SH-SY5Y (cell line): ENCODE measurements at regions not wholly inside any gene's neighbourhood (a gene's known extent, or its start where the extent isn't known, plus 50 kb on each side); places are given as distances from the start of the nearest gene placed in this dataset.

Experiments used
- GATA2 ChIP-seq: IDR thresholded peaks from 2 replicates; pipeline ENCODE4 v1.6.1; 2011; ENCODE audit warnings: mild to moderate bottlenecking, low read depth, low read length
- GATA3 ChIP-seq: IDR thresholded peaks from 2 replicates; pipeline ENCODE4 v1.6.1; 2011; ENCODE audit warnings: low read depth, mild to moderate bottlenecking, low read length, moderate library complexity

DNA sequence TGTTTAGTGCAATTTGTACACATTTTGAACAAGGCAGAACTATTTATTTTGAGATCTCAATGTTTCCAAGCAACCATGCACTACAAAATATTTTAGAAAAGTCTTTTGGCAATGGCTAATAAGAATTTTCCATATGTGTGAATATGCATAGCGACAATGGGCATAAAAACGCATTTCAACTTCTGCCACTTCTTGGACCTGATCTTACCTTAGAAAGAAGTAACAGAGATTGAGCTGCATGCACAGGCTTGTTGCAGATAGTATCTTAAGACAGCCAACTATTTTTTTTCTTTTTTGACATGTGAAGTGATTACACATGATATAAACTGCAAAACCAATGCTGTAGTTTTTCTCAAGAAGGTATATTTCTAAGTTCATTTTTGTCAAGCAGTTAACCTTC lies 210.4 kb upstream of the PHACTR1 start:
- TF ChIP-seq GATA2 (no peak), GATA3 (no peak)
